A673 (cell line): ENCODE measurements at regions not wholly inside any gene's neighbourhood (a gene's known extent, or its start where the extent isn't known, plus 50 kb on each side); places are given as distances from the start of the nearest gene placed in this dataset.

Experiments used
- CTCF ChIP-seq: fragments of 300-800, 200-600 bp; sonication (generic); conservative IDR thresholded peaks from 2 replicates; pipeline ENCODE4 v1.5.1; 2017; ENCODE audit warnings: low read depth, mild to moderate bottlenecking, antibody characterized with exemption, low read length, moderate library complexity, mixed read lengths
- EZH2 ChIP-seq: fragments of 200-600 bp; sonication (generic); IDR thresholded peaks from 2 replicates; pipeline ENCODE4 v1.6.1; 2017; ENCODE audit warnings: borderline replicate concordance, low read depth, mild to moderate bottlenecking, mixed read lengths, antibody characterized with exemption, low read length; ENCODE audit not compliant: poor library complexity, severe bottlenecking

- TF ChIP-seq CTCF: no peak
- no peak for TF ChIP-seq EZH2
Measured at GRCh38 chr2:17149945-17150344, 368.3 kb downstream of the RAD51AP2 start.
